ENCODE measurements at regions not wholly inside any gene's neighbourhood (a gene's known extent, or its start where the extent isn't known, plus 50 kb on each side); places are given as distances from the start of the nearest gene placed in this dataset.
A peak's percentile ranks its signal among the peaks of the same experiment; 100 is the strongest.
"Not testable (repeated sequence)": the region's sequence is repeated elsewhere in the genome, so short reads cannot be mapped to it uniquely, and the experiment has no call there.

GRCh38 chr15:85284497-85284896 lies 95.9 kb upstream of the AKAP13 start:
- Histone ChIP-seq H3F3A (ENCODE audit: insufficient read depth) (peaks cover 10% of the 10 kb centered on the region; the same call in 1 of the 2 replicates), H3K4me2 (ENCODE audit: unreplicated experiment) (no peak overlapping the region), H3K9me3 (ENCODE audit: low read depth) (no peaks in the 10 kb centered on the region), H2AFZ (no peak overlapping the region), H3K4me3 (no peak overlapping the region), H4K20me1 (ENCODE audit: insufficient read depth) (no peaks in the 10 kb centered on the region), H3K27me3 (replicated peaks; ENCODE audit: insufficient read depth) (no peaks in the 10 kb centered on the region), H3K79me2 (ENCODE audit: insufficient read depth) (no peaks in the 10 kb centered on the region), H3K9ac (no peak overlapping the region), H3K9me2 (ENCODE audit: insufficient read depth) (no peaks in the 10 kb centered on the region), H3K4me1 (ENCODE audit: insufficient read depth) (peaks cover 12% of the 10 kb centered on the region), H3K36me3 (ENCODE audit: low read depth) (no peaks in the 10 kb centered on the region), H3K27ac (no peak overlapping the region)
- in situ Hi-C loops (cut with MboI) = loop anchor here (25.0 kb wide), 1 partner anchor 322 kb away; no protein-coding TSS in a partner anchor
- no peak for TF ChIP-seq EZH2phosphoT487 (IDR thresholded peaks at IDR 0.05; ENCODE audit: insufficient read depth, low read depth)
- no peak for TF ChIP-seq EZH2 (IDR thresholded peaks at IDR 0.05; ENCODE audit: insufficient read depth, poor library complexity, severe bottlenecking)
- 84 to 86% methylated on average over 4 to 5 of the region's 5 CpGs for WGBS, 2 experiments (ENCODE audit: low coverage in 1 of 2, low lambda C conversion rate in 2 of 2, missing lambda C conversion rate in 2 of 2)
- DNase-seq = no peak

DNA sequence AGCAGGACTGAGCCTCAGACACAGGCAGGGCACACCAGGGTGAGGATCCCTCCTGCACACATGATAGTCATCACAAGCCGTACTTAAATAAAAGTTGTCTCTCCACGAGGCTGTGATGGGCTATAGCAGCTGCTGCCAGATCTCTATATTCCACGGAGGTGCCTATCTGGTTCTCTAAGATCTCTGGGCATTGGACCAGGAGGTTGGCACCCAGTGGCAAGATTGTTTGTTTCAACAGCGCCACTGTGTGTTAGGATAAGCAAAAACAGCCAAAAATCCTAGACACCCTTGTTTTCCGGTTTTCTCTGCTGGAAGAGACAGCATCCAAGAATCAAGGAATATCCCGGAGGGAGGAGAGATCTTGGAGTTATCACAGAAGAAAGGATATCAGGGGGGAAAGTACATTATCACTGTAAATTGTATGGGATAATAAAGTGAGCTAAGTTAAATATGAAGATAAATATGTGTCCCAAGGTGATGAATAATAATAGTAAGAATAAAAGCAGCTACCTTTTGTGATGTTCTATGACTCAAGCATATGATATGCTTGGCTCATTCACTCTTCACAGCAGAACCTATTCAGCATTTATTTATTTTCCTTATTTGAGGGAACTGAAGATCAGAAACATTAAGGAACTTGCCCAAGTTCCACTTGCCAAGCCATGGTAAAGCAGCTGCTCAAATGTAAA lies 90.6 kb upstream of the AKAP13 start:
- Histone ChIP-seq H3K27me3 (replicated peaks; ENCODE audit: insufficient read depth) (no peaks in the 10 kb centered on the region), H3K9me3 (ENCODE audit: low read depth) (no peaks in the 10 kb centered on the region), H3K4me3 (no peak overlapping the region), H3F3A (ENCODE audit: insufficient read depth) (no peaks in the 10 kb centered on the region), H3K36me3 (ENCODE audit: low read depth) (no peaks in the 10 kb centered on the region), H3K4me2 (ENCODE audit: unreplicated experiment) (no peak overlapping the region), H3K4me1 (ENCODE audit: insufficient read depth) (no peaks in the 10 kb centered on the region), H4K20me1 (ENCODE audit: insufficient read depth) (no peaks in the 10 kb centered on the region), H3K9me2 (ENCODE audit: insufficient read depth) (no peaks in the 10 kb centered on the region), H3K79me2 (ENCODE audit: insufficient read depth) (no peaks in the 10 kb centered on the region), H2AFZ (no peak overlapping the region), H3K27ac (no peak overlapping the region), H3K9ac (no peak overlapping the region)
- 17 to 18% methylated on average over 6 of the region's 6 CpGs for WGBS, 2 experiments (ENCODE audit: low coverage in 1 of 2, low lambda C conversion rate in 2 of 2, missing lambda C conversion rate in 2 of 2)
- TF ChIP-seq EZH2 (IDR thresholded peaks at IDR 0.05; ENCODE audit: insufficient read depth, poor library complexity, severe bottlenecking) (no peak), EZH2phosphoT487 (IDR thresholded peaks at IDR 0.05; ENCODE audit: insufficient read depth, low read depth) (no peak)
- DNase-seq = peak; percentile 82
- in situ Hi-C loops (cut with MboI) = loop anchor here (25.0 kb wide), 1 partner anchor 328 kb away; no protein-coding TSS in a partner anchor

DNA sequence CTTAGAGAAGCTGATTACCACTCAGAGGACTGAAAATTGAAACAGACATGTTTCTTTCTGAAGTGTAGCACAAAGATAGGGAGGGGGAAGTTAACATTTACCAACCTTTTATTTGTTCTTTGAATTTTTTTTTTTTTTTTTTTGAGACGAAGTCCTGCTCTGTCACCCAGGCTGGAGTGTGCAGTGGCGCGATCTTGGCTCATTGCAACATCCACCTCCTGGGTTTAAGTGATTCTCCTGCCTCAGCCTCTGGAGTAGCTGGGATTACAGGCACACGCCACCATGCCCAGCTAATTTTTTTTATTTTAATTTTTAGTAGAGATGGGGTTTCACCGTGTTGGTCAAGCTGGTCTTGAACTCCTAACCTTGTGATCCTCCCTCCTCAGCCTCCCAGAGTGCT lies 87.8 kb upstream of the AKAP13 start:
- H3F3A ChIP-seq (ENCODE audit: insufficient read depth); H3K9me3 ChIP-seq (ENCODE audit: low read depth); H3K4me1 ChIP-seq (ENCODE audit: insufficient read depth); H3K27me3 ChIP-seq (replicated peaks; ENCODE audit: insufficient read depth); H3K27ac ChIP-seq; DNase-seq; H3K36me3 ChIP-seq (ENCODE audit: low read depth); H3K9ac ChIP-seq; H3K4me3 ChIP-seq; H3K9me2 ChIP-seq (ENCODE audit: insufficient read depth); H3K4me2 ChIP-seq (ENCODE audit: unreplicated experiment); H4K20me1 ChIP-seq (ENCODE audit: insufficient read depth); H3K79me2 ChIP-seq (ENCODE audit: insufficient read depth); H2AFZ ChIP-seq: not testable (repeated sequence)
- 80 to 93% methylated on average over 5 of the region's 5 CpGs for WGBS, 2 experiments (ENCODE audit: low coverage in 1 of 2, low lambda C conversion rate in 2 of 2, missing lambda C conversion rate in 2 of 2)
- in situ Hi-C loops (cut with MboI) = loop anchor here (25.0 kb wide), 1 partner anchor 330 kb away; no protein-coding TSS in a partner anchor

DNA sequence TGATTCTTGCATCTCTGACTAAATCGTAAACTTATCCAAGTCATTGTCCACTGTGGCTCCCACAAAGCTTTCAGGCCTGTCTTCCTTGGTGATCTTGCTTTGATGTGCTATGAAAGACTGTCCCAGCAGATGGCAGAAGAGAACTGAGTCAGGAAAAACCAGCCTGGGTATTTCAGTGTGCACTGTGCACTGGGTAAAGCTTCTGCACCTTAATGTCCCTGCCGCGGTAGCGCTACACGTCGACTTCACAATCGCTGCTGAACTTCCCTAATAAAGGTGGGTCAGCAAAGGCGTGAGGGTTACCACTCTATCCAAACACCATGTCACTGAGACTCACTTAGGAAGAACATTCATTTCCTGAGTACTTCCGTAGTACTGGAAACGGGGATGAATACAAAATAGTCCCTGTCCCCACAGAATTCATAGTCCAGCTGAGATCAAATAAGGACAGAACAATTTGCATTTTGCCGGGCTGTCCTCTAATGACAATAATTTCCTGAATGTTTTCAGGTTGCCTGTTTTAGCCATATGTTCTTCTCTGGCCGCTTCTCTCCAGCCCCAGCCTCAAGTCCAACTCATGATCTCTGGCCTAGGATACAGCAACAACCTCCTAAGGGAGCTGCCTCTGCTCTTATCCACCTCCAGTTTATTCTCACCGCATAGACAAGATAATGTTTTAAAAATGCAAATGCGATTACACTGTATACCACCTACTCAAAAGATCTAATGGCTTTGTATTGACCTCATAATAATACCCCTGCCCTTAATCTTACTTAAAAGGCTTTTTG lies 83.6 kb upstream of the AKAP13 start:
- no peaks in the 10 kb centered on the region for H3K9me2 ChIP-seq (ENCODE audit: insufficient read depth)
- H3K36me3 ChIP-seq (ENCODE audit: low read depth) = no peaks in the 10 kb centered on the region
- no peaks in the 10 kb centered on the region for H4K20me1 ChIP-seq (ENCODE audit: insufficient read depth)
- peak overlapping the region; percentile 86 for H2AFZ ChIP-seq
- H3F3A ChIP-seq (ENCODE audit: insufficient read depth) = no peaks in the 10 kb centered on the region
- no peaks in the 10 kb centered on the region for H3K79me2 ChIP-seq (ENCODE audit: insufficient read depth)
- TF ChIP-seq EZH2phosphoT487 (IDR thresholded peaks at IDR 0.05; ENCODE audit: insufficient read depth, low read depth) (no peak), EZH2 (IDR thresholded peaks at IDR 0.05; ENCODE audit: insufficient read depth, poor library complexity, severe bottlenecking) (no peak)
- no peaks in the 10 kb centered on the region for H3K27me3 ChIP-seq (replicated peaks; ENCODE audit: insufficient read depth)
- peak overlapping the region; percentile 80 for H3K4me2 ChIP-seq (ENCODE audit: unreplicated experiment)
- peak overlapping the region; percentile 68 for H3K4me3 ChIP-seq
- DNase-seq = peak; percentile 81
- H3K9ac ChIP-seq = 0 out of 2 replicates have a peak overlapping the region, but pooled peaks have one; percentile 34
- H3K9me3 ChIP-seq (ENCODE audit: low read depth) = no peaks in the 10 kb centered on the region
- H3K27ac ChIP-seq = no peak overlapping the region
- in situ Hi-C loops (cut with MboI) = loop anchor here (25.0 kb wide), 1 partner anchor 335 kb away; no protein-coding TSS in a partner anchor
- H3K4me1 ChIP-seq (ENCODE audit: insufficient read depth) = no peaks in the 10 kb centered on the region
- WGBS, 2 experiments (ENCODE audit: low coverage in 1 of 2, low lambda C conversion rate in 2 of 2, missing lambda C conversion rate in 2 of 2) = 19 to 20% methylated on average over 14 of the region's 14 CpGs

Measured in GM23248 (cell line).